ENCODE measurements at regions not wholly inside any gene's neighbourhood (a gene's known extent, or its start where the extent isn't known, plus 50 kb on each side); places are given as distances from the start of the nearest gene placed in this dataset.

DNA sequence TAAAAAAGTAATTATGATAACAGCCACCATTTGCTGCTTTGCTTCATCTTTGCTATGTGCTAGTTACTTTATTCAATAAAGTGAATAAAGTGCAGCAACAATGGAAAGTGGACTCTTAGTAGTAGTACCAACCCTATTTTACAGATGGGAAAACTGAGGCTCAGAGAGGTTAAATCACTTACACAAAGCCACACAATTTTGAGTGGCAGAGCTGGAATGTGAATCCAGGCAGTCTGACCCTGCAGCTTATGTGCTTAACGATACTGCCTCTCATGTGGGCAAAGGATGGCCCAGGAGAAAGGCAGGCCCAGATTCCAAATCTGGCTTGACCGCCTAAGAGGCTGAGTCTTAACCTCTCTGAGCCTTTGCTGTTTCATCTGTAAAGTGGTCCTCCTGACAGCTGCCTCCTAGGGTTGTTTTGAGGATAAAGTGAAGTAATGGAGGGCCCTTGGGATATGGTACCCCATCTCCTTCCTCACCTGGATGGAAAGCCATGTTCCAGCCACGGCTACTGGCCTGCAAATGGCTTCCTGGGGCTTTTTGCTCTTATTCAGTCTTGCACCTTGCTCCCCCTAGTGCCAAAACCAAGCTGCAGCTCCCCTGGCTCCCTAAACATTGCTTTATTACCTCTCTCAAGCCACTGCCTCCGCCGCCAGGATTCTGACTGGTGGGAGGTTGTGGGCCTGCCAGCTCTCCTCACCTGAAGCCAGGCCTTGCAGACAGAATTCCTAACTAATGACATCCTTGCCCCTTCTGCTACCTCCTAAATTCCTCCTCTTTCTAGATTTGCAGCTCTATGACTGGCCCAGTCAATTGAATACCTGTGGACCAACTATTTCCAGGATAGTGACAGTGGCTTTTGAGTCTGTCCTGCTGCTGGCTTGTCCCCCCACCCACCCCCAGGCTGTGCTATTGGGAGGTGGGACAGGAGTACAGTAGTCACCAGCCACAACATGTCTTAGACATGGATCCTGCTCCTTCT lies 283.3 kb upstream of the PWP1 start:
- DNase-seq (ENCODE audit: low read depth) = peak; percentile 29

DNA sequence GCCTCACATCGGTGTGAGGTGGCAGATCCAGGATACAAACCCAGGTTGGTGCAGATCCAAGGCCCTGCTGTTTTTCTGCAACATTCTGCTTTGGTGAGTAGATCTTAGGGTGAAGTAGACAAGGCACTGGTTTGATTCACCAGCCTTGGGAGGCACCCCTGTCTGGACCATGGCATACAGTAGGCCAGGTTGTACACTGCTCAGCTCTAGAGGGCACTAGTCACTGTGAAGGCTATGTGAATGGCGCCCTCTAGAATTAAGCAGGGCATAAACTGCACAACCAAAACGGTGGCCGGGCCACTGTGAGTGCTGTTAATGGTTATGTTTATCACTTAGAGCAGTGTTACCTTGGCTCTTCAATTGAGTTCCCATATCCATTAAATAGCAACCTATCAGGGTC lies 280.6 kb upstream of the PWP1 start:
- no peak for DNase-seq (ENCODE audit: low read depth)

DNA sequence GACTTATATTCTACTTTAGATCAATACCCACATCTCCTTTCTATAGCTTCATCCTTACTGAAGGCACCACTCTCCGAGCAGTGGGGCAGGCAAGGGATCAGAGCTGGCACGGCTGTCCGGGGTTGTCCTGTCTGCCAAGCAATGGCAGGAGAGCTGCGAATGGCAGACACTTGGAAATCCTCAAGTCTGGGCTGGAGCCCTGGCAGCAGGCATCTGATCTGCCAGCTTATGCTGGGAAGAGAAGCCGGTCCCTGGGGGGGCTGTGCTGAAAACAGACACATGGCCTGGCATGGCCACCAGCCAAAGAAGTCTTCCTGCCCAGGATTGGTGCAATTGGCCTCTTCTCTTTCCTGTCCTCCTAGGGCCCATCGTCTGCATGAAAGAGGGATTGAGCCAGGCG lies 280.2 kb upstream of the PWP1 start:
- DNase-seq (ENCODE audit: low read depth) = no peak

DNA sequence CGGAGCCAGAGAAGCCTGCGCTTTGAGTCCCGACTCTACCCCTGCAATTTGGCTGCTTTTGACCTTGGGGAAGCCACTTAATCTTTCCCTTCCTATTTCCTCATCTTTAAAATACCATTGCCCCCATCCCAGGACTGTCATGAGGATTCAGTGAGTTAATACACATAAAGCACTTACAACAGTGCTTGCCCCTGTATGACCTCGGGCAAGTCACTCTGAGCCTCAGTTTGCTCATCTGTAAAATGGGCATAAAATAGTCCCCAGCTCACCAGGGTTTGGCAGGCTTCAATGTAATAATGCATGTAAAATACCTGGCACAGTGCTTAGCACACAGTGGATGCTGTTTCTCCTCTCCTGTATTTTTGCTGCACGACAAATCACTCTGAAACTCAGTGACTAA lies 278.7 kb upstream of the PWP1 start:
- DNase-seq (ENCODE audit: low read depth) = no peak

DNA sequence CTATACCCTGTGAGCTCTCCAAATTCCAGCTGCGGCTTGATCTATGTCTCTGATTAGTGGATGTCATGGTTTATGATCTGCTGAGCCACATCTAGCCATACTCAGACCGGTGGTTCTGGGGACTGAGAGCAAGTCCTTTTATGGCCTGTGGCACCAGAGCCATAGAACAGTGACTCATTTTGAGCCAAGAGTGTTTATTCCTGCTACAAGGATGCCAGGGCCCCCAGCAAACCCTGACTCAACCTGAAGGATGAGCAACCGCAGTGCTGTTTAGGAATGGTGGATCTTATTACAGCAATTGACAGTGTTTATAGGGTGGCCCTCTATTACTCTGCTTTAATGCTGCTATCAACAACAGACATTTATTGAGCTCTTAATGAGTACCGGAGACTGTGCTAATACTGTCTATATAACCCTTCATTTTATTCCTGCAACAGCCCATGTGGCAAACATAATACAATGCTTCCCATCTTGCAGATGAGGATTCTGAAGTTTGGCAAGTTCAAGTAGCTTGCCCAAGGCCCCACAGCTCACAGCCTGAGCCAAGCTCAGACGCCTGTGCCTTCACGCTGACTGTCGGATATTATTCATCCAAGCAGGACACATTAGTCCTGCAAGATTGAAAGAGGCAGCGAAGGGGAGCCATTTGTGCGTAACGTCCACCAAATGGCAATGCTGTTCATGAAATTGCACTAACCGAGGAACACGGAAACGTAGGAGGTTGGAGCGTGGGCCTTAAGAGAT lies 273.6 kb upstream of the PWP1 start:
- DNase-seq (ENCODE audit: low read depth) = no peak

DNA sequence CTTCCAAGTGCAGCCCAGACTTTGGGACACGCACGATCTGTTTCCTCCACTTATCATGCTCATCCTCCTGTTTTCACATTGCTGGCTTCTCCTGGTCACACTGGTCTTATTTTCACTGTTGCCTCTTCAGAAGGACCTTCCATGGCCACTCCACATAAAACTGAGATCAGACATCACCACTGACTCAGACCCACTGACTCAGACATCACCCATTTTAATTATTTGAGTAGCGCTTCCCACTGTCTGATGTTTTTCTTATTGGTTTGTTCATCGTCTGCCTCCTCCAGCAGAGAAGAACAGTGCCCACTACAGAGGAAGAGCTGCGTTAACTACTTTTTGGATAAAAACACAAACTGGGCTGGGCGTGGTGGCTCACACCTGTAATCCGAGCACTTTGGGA lies 270.5 kb upstream of the PWP1 start:
- DNase-seq (ENCODE audit: low read depth) = no peak

DNA sequence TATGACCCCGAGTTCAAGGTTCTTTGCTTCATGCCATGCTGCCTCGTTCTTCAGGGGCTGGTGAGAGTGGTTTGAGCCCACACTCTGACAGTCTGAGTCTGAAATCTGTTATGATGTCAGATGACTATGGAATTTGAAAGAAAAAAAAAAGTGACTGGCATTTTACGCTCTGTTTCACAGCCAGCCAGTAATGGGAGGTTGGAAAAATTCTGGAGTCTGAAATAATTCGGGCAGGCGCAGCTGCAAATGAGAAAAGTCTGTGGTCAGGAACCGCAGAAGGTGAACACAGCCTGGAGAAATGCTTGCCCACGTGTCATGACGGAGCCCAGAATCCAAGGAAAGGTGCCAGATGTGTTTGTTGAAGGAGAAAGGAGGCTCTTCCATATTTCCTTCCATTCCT lies 269.8 kb upstream of the PWP1 start:
- no peak for DNase-seq (ENCODE audit: low read depth)

DNA sequence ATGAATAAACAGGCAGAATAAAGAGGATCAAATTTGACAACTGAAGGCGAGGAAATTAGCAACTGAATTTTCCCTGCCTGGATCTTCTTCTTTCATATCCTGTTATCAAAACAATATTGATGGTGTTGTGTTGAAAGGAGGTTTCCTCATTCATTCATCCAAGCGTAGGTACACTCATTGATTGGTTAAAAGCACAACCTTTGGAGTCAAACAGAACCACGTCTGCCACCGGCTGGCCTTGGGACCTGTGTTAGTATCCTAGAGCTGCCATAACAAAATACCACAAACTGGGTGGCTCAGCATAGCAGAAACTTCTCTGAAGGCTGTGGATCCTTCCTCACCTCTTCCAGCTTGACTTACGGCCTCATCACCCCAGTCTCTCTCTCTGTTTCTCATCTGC lies 268.6 kb upstream of the PWP1 start:
- no peak for DNase-seq (ENCODE audit: low read depth)

DNA sequence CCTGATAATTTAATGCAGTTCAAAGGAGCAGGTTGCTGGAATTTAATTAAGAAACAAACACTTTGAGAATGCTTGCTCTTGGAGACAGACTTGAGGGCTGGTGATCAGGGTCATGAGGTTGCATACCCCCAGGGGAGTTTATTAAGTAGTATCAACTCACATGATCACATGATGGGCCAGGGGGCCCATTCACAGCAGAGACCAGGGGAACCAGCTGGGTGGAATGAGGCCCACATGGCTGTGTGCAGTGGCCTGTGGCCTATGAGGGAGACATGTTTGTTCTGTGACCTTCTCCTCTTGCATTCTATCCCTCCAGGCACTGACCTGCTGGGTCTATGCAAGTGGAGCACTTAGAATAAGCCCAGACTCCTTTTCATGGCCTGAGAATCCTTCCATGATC lies 266.6 kb upstream of the PWP1 start:
- no peak for DNase-seq (ENCODE audit: low read depth)

DNA sequence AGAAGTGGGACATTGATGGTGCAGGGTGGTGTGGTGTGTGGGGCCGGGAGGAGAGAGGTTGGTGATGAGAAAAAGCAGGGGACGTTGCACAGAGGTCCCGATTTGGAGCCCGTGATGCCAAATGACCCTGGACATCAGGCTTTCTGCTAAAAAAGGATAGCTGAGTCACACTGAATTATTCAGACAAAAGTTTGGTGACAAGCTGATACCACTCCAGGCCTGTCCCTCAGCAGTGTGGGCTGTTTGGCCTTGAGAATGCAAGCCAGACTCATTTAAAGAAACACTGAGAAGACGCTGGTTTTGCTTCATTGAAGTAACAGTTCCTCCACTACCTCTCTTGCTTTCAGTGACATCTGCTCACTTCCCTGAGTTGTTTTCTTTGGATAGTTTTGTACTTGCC lies 262.1 kb upstream of the PWP1 start:
- DNase-seq (ENCODE audit: low read depth) = no peak

DNA sequence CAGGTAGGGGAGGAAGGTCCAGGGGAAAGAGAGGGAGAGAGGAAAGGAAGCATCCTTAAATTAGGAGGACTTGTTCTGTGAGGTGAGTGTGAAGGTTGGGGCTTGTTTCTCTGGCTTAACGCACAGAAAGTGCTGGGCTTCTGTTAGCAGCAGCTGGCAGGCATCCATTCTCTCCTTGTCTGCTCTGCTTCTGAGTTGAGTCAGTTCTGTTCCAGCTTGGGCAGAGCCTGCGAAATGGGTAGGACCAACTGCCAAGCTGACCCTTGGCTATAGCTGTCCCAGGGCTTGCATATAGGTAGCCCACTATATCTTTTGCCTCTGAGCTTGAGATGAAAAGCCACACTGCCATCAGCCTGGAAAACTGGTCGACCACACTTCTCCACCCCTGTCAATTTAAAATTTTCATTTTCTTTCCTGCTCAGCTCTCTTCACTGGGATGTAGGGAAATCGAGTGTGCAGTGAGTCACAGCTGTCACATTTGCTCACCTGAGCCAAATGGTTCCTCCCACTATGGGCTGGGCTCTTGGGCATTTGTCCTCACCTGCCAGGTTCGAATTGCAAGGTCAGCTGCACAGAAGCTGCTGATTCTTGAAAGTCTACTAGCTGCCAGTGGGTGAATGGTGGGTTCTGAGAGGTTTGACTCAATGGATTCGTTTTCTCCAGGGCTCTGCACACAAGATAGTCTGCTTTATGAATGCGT lies 256.4 kb upstream of the PWP1 start:
- DNase-seq (ENCODE audit: low read depth) = no peak

DNA sequence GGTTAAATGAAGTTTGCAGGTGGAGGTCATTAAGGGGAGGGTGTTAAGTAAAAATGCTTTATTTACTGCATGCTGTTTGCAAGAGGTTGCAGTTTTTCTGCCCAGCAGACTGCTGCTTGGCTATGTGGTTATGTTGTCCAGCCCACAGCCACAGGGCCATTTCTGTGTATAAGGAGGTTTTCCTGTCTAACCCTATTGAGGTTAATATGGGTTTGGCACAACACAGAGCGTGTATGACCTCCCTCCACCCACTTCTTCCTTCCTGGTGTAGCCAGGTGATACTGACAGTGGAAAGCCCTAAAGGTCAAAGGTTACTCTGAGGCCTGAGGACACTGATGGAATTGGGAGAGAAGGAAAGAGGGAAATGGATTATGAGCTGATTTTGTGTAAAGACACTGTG lies 253.7 kb upstream of the PWP1 start:
- DNase-seq (ENCODE audit: low read depth) = no peak

DNA sequence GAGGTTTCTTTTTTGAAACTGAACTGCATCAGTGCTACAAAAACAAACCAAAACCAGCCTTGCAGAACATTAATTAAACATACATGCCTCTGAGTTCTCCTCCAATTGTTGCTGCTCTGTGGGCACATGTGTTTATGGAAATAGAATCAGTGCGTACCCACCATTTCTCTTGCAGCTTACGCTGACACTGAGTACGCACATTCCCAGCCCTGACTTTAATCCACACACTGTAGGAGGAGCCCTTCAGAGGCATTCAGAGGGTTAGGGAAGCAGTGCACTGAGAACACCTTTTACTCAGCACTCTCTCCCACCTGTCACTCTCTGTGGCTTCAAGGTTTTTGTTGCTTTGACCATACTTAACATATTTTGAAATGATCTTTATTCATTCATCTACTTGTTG lies 250.5 kb upstream of the PWP1 start:
- no peak for DNase-seq (ENCODE audit: low read depth)

DNA sequence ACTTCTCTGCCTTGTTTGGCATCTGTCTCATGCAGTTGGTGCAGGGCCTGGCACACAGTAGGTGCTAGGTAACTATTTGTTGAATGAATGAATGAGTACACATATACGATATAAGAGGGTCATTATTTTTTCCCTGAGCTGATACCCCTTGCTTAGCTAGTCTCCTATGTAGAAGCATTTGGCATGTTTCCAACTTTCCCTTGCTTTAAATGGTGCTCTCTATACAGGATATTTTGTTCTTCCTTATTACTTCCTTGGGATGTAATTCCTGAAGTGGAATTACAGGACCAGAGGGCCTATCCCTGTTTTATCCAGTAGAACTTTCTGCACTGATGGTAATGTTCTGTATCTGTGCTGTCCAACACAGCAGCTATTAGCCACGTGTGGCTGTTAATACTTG lies 250.1 kb upstream of the PWP1 start:
- no peak for DNase-seq (ENCODE audit: low read depth)

DNA sequence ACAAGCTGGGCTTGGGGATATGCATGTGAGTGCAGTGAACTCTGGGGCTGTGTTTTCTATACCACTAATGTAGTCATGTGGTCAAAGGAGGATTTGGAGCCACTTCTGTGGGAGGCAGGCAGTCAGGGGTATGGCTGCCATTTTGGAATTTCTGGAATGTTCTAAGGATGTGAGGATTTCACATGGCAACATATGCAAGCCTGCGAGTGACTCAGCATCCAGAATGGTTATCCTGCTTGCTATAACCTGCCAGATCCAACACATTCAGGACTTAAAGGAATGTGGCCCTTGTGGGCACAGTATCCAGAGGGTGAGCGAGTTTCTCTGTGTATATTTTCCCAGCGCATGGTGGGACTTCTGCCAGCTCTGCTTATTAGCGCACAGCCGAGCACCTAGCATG lies 249.2 kb upstream of the PWP1 start:
- no peak for DNase-seq (ENCODE audit: low read depth)

DNA sequence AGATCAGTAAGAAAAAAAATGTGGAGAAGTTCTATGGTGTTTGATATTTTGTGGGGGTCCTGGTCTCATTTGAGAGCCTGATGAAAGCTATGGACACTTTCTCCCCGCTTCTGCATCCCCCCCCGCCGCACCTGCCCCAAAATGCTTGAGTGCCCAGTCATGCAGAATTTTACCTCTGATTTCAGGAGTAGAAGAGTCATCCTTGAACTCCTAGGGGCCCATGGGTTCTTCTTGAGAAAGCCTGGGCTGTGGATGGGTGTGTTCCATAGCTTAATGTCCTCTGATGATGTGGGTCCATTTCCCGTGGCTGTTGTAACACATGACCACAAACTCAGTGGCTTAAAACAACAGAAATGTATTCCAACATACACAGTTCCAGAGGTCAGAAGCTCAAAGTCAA lies 248.8 kb upstream of the PWP1 start:
- DNase-seq (ENCODE audit: low read depth) = no peak

DNA sequence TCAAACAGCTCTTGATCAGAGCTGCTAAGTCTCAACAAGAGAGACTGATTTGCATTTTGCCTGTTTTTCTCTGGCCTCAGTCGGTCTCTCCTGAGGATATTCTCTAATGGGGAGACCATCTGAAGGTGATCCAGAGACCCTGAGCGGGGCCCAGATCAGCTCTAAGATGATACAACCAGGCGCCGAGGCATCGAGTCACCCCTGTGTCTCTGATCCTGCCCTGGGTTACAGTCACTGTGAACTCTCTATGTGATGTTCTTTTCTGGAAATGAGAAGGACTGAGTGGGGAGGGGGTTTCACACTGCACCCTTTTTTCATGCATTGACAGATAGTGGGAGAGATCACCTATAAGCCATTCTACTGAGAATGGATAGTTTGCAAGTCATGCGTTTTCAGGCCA lies 247.6 kb upstream of the PWP1 start:
- no peak for DNase-seq (ENCODE audit: low read depth)

DNA sequence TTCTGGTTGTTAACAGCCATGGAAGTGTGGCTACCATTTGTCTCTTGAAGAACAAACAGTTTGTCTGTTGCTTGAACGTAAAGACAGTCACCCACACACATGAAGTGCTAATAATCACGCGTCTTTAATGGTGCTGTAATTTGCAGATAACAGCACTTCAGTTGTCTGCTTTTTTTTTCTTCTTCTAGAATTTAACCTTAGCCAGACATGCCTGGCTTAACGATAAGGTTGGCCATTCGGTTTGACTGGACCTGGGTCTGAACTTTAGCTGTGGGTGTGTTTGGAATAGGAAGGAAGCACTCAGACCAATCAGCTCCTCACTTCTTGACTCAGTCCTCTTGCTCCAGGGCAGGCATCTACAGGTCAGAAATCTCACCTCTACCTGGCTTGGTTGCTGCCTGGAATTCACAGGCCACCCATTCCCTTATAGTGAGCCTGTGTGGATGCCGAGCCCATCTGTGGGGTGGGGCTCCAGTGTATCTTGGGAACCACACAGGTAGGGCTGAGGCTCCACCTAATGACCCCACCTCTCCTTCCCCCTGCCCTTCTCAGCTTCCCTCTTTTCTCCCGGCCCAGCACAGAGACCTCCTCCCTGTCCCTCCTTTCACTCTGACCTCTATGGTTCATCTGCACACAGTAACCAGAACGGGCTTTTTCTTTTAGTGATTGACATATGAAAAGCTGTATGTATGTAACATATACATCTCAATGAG lies 246.4 kb upstream of the PWP1 start:
- DNase-seq (ENCODE audit: low read depth) = no peak

DNA sequence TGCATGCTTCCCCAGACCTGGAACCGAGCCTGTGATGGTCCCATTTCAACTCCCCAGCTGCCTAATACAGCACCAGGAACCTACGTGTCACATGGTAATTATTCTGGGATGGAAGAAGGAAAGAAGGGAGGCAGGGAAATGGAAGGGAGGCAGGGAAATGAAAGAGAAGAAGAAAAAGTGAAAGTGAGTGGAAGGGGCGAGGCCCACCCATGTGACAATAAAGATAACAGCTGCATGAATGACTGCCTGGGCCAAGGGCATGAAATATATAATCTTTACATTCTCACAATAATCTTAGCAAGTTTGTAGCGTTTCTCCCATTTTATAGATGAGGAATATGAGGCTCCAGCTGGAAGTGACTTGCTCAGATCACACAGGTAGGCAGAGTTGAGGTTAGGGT lies 245.0 kb upstream of the PWP1 start:
- no peak for DNase-seq (ENCODE audit: low read depth)

DNA sequence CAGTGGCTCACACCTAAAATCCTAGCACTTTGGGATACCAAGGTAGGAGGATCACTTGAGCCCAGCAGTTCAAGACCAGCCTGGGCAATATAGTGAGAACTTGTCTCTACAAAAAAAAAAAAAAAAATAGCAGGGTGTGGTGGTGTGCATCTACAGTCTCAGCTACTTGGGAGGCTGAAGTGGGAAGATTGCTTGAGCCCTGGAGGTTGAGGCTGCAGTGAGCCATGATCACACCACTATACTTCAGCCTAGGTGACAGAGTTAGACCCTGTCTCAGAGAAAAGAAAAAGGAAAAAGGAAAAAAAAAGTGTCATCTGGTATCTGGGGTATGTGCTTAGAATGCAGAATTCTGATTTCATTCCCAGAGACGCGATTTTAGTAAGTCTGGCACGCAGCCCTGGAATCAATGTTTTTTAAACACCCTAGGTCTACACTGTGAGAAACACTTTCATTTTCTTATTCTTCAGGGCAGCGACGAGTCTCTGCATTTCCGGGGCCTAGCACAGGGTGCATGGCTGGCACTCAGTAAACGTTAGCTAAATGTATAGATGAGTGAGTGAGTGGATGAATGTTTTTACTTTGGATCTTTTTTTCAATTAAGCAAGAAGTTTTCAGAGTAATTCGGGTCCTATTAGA lies 243.8 kb upstream of the PWP1 start:
- DNase-seq (ENCODE audit: low read depth) = no peak

DNA sequence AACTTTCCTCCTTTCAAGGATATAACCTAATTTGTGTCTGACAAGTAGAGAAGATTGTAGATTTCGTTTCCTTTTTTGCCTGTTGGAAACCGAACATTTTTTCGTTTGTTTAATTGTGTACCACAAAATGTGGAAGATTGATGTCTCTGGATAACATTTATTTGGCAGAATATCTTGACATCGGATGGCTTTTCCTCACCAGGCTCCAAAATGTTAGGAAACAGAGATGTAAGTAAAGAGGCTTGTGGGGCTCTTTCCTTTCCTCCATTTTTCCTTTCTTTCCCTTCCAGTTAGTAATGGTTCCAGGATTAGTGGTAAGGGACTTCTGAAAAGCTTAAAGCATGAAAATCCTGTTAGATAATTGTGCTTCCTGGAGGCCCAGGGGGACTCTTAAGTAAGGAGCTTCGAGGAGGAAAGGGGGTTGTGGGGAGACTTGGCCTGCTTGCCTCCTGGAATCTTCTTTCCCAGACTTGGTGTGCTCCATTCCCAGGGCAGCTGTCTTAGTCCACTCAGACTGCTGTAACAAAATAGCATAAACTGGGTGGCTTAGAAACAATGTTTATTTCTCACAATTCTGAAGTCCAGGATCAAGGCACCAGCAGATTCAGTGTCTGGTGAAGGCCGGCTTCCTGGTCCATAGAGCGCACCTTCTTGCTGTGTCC lies 243.1 kb upstream of the PWP1 start:
- no peak for DNase-seq (ENCODE audit: low read depth)
